ENCODE measurements at regions not wholly inside any gene's neighbourhood (a gene's known extent, or its start where the extent isn't known, plus 50 kb on each side); places are given as distances from the start of the nearest gene placed in this dataset.

DNA sequence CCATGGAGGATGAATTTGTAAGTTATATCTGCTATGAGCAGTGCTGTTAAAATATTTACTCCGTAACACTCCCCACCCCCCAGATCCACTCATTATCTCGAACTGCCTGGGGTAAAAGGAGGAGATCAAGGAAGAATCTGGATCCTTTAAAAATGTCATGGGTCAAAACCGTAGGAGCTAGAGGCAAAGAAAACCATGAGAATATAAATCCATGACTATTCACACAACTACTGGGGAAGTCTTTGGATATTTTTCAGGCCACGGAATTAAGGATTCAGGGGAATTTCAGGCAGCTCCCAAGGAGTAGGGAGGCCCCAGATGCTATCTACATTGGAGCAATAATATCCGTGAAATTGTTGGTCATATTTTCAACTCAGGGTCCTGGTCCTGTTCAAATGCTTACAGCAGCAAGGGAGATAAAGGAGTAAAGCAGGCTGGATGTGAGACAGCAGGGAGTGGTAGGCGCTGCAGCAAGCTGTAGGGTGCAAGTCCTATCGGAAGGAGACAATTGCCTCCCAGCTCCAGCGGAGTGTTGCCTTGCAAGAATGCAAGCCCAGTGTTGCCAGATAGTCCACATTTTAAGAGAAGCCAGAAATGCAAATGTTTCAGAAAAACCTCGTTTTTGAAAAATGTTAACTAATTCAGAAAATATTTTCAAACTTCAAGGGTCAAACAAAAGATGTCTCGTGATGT is 116.2 kb upstream of the KIT start (continued):
- TF ChIP-seq, protein P1, sequence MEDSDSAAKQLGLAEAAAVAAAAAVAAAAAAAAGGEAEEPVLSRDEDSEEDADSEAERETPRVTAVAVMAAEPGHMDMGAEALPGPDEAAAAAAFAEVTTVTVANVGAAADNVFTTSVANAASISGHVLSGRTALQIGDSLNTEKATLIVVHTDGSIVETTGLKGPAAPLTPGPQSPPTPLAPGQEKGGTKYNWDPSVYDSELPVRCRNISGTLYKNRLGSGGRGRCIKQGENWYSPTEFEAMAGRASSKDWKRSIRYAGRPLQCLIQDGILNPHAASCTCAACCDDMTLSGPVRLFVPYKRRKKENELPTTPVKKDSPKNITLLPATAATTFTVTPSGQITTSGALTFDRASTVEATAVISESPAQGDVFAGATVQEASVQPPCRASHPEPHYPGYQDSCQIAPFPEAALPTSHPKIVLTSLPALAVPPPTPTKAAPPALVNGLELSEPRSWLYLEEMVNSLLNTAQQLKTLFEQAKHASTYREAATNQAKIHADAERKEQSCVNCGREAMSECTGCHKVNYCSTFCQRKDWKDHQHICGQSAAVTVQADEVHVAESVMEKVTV (CRISPR knock-in tag; IDR thresholded peaks at IDR 0.05): no peak
- TF ChIP-seq ZNF766 (CRISPR knock-in tag; conservative IDR thresholded peaks at IDR 0.05) (no peak), E2F3 (CRISPR knock-in tag; IDR thresholded peaks at IDR 0.05) (no peak), HLTF (IDR thresholded peaks at IDR 0.05) (no peak)
- TF ChIP-seq, protein P2, sequence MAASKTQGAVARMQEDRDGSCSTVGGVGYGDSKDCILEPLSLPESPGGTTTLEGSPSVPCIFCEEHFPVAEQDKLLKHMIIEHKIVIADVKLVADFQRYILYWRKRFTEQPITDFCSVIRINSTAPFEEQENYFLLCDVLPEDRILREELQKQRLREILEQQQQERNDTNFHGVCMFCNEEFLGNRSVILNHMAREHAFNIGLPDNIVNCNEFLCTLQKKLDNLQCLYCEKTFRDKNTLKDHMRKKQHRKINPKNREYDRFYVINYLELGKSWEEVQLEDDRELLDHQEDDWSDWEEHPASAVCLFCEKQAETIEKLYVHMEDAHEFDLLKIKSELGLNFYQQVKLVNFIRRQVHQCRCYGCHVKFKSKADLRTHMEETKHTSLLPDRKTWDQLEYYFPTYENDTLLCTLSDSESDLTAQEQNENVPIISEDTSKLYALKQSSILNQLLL (CRISPR knock-in tag; IDR thresholded peaks at IDR 0.05; ENCODE audit: borderline replicate concordance): no peak
- TF ChIP-seq, protein P3, sequence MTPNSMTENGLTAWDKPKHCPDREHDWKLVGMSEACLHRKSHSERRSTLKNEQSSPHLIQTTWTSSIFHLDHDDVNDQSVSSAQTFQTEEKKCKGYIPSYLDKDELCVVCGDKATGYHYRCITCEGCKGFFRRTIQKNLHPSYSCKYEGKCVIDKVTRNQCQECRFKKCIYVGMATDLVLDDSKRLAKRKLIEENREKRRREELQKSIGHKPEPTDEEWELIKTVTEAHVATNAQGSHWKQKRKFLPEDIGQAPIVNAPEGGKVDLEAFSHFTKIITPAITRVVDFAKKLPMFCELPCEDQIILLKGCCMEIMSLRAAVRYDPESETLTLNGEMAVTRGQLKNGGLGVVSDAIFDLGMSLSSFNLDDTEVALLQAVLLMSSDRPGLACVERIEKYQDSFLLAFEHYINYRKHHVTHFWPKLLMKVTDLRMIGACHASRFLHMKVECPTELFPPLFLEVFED (CRISPR knock-in tag; conservative IDR thresholded peaks at IDR 0.05): no peak
- TF ChIP-seq, protein P4, sequence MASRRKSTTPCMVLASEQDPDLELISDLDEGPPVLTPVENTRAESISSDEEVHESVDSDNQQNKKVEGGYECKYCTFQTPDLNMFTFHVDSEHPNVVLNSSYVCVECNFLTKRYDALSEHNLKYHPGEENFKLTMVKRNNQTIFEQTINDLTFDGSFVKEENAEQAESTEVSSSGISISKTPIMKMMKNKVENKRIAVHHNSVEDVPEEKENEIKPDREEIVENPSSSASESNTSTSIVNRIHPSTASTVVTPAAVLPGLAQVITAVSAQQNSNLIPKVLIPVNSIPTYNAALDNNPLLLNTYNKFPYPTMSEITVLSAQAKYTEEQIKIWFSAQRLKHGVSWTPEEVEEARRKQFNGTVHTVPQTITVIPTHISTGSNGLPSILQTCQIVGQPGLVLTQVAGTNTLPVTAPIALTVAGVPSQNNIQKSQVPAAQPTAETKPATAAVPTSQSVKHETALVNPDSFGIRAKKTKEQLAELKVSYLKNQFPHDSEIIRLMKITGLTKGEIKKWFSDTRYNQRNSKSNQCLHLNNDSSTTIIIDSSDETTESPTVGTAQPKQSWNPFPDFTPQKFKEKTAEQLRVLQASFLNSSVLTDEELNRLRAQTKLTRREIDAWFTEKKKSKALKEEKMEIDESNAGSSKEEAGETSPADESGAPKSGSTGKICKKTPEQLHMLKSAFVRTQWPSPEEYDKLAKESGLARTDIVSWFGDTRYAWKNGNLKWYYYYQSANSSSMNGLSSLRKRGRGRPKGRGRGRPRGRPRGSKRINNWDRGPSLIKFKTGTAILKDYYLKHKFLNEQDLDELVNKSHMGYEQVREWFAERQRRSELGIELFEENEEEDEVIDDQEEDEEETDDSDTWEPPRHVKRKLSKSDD (conservative IDR thresholded peaks at IDR 0.05; ENCODE audit: low read length): no peak
